ENCODE measurements at regions not wholly inside any gene's neighbourhood (a gene's known extent, or its start where the extent isn't known, plus 50 kb on each side); places are given as distances from the start of the nearest gene placed in this dataset.

DNA sequence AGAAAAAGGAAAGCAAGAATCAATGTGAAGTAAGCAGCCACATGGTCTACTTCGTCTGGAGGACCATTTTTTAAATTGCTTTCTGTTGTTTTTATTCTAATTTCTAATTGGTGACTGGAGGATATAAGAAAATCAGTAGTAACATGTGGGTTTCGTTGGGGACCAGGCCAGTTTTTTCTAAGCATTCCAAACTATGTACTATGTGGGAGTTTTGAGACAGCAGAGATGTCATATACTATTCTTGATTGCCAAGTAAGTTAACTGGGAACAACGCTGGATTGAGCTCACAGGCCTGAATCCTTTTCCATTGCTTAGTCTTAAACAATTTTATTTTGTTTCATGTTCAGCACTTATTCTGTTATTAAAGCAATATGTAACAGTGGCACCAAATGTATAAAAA is 225.7 kb downstream of the TMEM167A start:
- Histone ChIP-seq H3K36me3 (replicated peaks in 1 of 2; ENCODE audit: insufficient read depth in 1 of 2, low read depth in 2 of 2) (no peaks in the 10 kb centered on the region), H3K4me3 (no peak overlapping the region), H3K4me1 (peaks cover 25% of the 10 kb centered on the region), H3K27ac (no peak overlapping the region), H3K27me3 (no peaks in the 10 kb centered on the region), H3K9me3 (no peaks in the 10 kb centered on the region)
- 81 to 84% methylated on average over 3 of the region's 3 CpGs for WGBS, 2 donors
- no peak for ATAC-seq
- intact Hi-C loops (cut with DNase I) = no loop called here
- TF ChIP-seq, protein P1, sequence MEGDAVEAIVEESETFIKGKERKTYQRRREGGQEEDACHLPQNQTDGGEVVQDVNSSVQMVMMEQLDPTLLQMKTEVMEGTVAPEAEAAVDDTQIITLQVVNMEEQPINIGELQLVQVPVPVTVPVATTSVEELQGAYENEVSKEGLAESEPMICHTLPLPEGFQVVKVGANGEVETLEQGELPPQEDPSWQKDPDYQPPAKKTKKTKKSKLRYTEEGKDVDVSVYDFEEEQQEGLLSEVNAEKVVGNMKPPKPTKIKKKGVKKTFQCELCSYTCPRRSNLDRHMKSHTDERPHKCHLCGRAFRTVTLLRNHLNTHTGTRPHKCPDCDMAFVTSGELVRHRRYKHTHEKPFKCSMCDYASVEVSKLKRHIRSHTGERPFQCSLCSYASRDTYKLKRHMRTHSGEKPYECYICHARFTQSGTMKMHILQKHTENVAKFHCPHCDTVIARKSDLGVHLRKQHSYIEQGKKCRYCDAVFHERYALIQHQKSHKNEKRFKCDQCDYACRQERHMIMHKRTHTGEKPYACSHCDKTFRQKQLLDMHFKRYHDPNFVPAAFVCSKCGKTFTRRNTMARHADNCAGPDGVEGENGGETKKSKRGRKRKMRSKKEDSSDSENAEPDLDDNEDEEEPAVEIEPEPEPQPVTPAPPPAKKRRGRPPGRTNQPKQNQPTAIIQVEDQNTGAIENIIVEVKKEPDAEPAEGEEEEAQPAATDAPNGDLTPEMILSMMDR (IDR thresholded peaks at IDR 0.05) = no peak
- no peak for TF ChIP-seq POLR2A (IDR thresholded peaks at IDR 0.05)
- DNase-seq = no peak

- no peak overlapping the region for H3K27ac ChIP-seq
- no peak for DNase-seq
- no peaks in the 10 kb centered on the region for H3K27me3 ChIP-seq
- no peaks in the 10 kb centered on the region for H3K36me3 ChIP-seq (replicated peaks in 1 of 2; ENCODE audit: insufficient read depth in 1 of 2, low read depth in 2 of 2)
- ATAC-seq = no peak
- intact Hi-C loops (cut with DNase I) = no loop called here
- no peak overlapping the region for H3K4me3 ChIP-seq
- TF ChIP-seq, protein P1 (IDR thresholded peaks at IDR 0.05) = no peak
- no peak for TF ChIP-seq POLR2A (IDR thresholded peaks at IDR 0.05)
- 96% methylated on average over 2 of the region's 2 CpGs for WGBS, 2 donors
- peaks cover 24% of the 10 kb centered on the region for H3K4me1 ChIP-seq
- no peaks in the 10 kb centered on the region for H3K9me3 ChIP-seq
Observed at GRCh38 chr5:82850393-82850792, 226.8 kb downstream of the TMEM167A start.

- Histone ChIP-seq H3K36me3 (replicated peaks in 1 of 2; ENCODE audit: insufficient read depth in 1 of 2, low read depth in 2 of 2) (no peaks in the 10 kb centered on the region), H3K4me3 (no peak overlapping the region), H3K4me1 (peaks cover 19% of the 10 kb centered on the region), H3K27me3 (no peaks in the 10 kb centered on the region), H3K27ac (no peak overlapping the region), H3K9me3 (no peaks in the 10 kb centered on the region)
- intact Hi-C loops (cut with DNase I) = no loop called here
- DNase-seq (no peak), ATAC-seq (no peak)
- no peak for TF ChIP-seq POLR2A (IDR thresholded peaks at IDR 0.05)
- TF ChIP-seq, protein P1 (IDR thresholded peaks at IDR 0.05) = no peak
Observed at GRCh38 chr5:82849885-82850284, 227.3 kb downstream of the TMEM167A start.

DNA sequence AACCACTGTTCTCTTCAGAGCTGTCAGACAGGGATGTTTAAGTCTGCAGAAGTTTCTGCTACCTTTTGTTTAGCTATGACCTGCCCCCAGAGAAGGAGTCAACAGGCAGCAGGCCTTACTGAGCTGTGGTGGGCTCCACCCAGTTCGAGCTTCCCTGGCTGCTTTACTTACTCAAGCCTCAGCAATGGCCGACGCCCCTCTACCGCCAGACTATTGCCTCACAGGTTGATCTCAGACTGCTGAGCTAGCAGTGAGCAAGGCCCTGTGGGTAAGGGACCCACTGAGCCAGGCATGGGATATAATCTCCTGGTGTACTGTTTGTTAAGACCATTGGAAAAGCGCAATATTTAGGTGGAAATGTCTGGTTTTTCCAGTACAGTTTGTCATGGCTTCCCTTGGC is 229.6 kb downstream of the TMEM167A start:
- no peak for ATAC-seq
- H3K27me3 ChIP-seq = no peaks in the 10 kb centered on the region
- 86 to 96% methylated on average over 5 of the region's 5 CpGs for WGBS, 2 donors
- H3K36me3 ChIP-seq (replicated peaks in 1 of 2; ENCODE audit: insufficient read depth in 1 of 2, low read depth in 2 of 2) = no peaks in the 10 kb centered on the region
- TF ChIP-seq, protein P1 (IDR thresholded peaks at IDR 0.05) = no peak
- TF ChIP-seq POLR2A (IDR thresholded peaks at IDR 0.05) = no peak
- intact Hi-C loops (cut with DNase I) = no loop called here
- no peak overlapping the region for H3K4me3 ChIP-seq
- no peak for DNase-seq
- H3K4me1 ChIP-seq = no peaks in the 10 kb centered on the region
- no peak overlapping the region for H3K27ac ChIP-seq
- H3K9me3 ChIP-seq = no peaks in the 10 kb centered on the region

- ATAC-seq (no peak), DNase-seq (no peak)
- intact Hi-C loops (cut with DNase I) = no loop called here
- peaks cover 0 to 7% (median 0%) of the 10 kb centered on the region in 3 donors for H3K9me3 ChIP-seq
- WGBS, 2 donors = 78 to 83% methylated on average over 3 of the region's 3 CpGs
- no peak overlapping the region for H3K4me3 ChIP-seq
- H3K4me1 ChIP-seq = no peaks in the 10 kb centered on the region
- H3K36me3 ChIP-seq (replicated peaks in 1 of 2; ENCODE audit: insufficient read depth in 1 of 2, low read depth in 2 of 2) = no peaks in the 10 kb centered on the region
- H3K27me3 ChIP-seq = no peaks in the 10 kb centered on the region
- H3K27ac ChIP-seq = no peak overlapping the region
- TF ChIP-seq, protein P1 (IDR thresholded peaks at IDR 0.05) = no peak
- no peak for TF ChIP-seq POLR2A (IDR thresholded peaks at IDR 0.05)
Observed at GRCh38 chr5:82839881-82840280, 237.3 kb downstream of the TMEM167A start.

Data from body of pancreas (tissue), 4 donors.